H1 (cell line): ENCODE measurements at regions not wholly inside any gene's neighbourhood (a gene's known extent, or its start where the extent isn't known, plus 50 kb on each side); places are given as distances from the start of the nearest gene placed in this dataset.

Experiments
- EZH2 ChIP-seq: fragments of 200-600 bp; sonication (generic); IDR thresholded peaks from 2 replicates; pipeline ENCODE4 v1.7.1; 2012; ENCODE audit warnings: low read depth, mild to moderate bottlenecking, moderate library complexity, low read length, inconsistent platforms; ENCODE audit not compliant: severe bottlenecking
- GABPA ChIP-seq: IDR thresholded peaks from 2 replicates; pipeline ENCODE4 v1.6.1; 2011; ENCODE audit warnings: mild to moderate bottlenecking, low read length, moderate library complexity, borderline replicate concordance; ENCODE audit not compliant: insufficient read depth
- JUND ChIP-seq: IDR thresholded peaks from 2 replicates; pipeline ENCODE4 v1.6.1; 2011; ENCODE audit warnings: mild to moderate bottlenecking, improper control_type of control experiment, low read length
- KDM4A ChIP-seq: IDR thresholded peaks from one replicate; pipeline ENCODE4 v1.7.1; 2012; ENCODE audit warnings: low read depth, mild to moderate bottlenecking, moderate library complexity, low read length, inconsistent platforms; ENCODE audit not compliant: severe bottlenecking
- NANOG ChIP-seq: IDR thresholded peaks from 2 replicates; pipeline ENCODE4 v1.6.1; 2011; ENCODE audit warnings: low read length, low read depth, mild to moderate bottlenecking, inconsistent platforms; ENCODE audit not compliant: insufficient read depth, poor library complexity, severe bottlenecking
- SP4 ChIP-seq: IDR thresholded peaks from 2 replicates; pipeline ENCODE4 v1.6.1; 2012; ENCODE audit warnings: low read length, inconsistent platforms
- TF ChIP-seq, protein P1 (sequence below): IDR thresholded peaks from 2 replicates; pipeline ENCODE4 v1.6.1; 2011; ENCODE audit warnings: low read depth, mild to moderate bottlenecking, low read length; ENCODE audit not compliant: insufficient read depth

DNA sequence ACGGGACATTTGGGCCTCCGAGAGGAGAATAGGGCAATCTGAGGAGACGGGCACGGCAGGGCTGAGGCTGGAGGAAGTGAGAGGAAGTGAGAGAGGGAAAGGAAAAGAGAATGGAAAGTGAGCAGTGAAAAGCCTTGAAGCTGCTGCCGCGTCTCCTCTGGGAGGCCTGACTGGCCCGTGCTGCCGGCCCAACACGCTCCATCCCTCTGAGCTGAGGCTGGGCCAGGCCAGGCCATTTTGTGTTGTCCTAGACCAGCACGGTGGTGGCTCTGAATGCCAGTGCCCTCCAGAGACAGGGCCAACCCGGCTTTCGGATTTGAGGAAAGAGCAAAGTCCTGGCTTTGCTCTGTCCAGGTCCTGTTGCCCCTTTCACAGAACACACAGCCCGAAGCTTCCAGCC lies 361.1 kb upstream of the SHH start (continued):
- TF ChIP-seq JUND (no peak), EZH2 (no peak), NANOG (no peak), GABPA (no peak), KDM4A (no peak), SP4 (no peak)
- TF ChIP-seq, protein P1, sequence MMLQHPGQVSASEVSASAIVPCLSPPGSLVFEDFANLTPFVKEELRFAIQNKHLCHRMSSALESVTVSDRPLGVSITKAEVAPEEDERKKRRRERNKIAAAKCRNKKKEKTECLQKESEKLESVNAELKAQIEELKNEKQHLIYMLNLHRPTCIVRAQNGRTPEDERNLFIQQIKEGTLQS: no peak
- TF ChIP-seq, all 59 proteins: peak for 0
